H1 (cell line): ENCODE measurements at regions not wholly inside any gene's neighbourhood (a gene's known extent, or its start where the extent isn't known, plus 50 kb on each side); places are given as distances from the start of the nearest gene placed in this dataset.

Experiments
- EP300 ChIP-seq, 2 experiments: IDR thresholded peaks; 1 replicate in 1 of 2; 2 replicates in 1 of 2; pipeline ENCODE4 v1.6.1; 2011 to 2012; ENCODE audit warnings: low read depth in 2 of 2, low read length in 2 of 2, mild to moderate bottlenecking in 2 of 2, borderline replicate concordance in 1 of 2, inconsistent platforms in 1 of 2, moderate library complexity in 1 of 2
- SIX5 ChIP-seq: IDR thresholded peaks from 2 replicates; pipeline ENCODE4 v1.6.1; 2011; ENCODE audit warnings: mild to moderate bottlenecking, low read depth, low read length
- SRF ChIP-seq: IDR thresholded peaks from 2 replicates; pipeline ENCODE4 v1.6.1; 2011; ENCODE audit warnings: mild to moderate bottlenecking, low read depth, low read length, moderate library complexity
- TF ChIP-seq, protein P1 (sequence below): IDR thresholded peaks from 2 replicates; pipeline ENCODE4 v1.6.1; 2012; ENCODE audit warnings: inconsistent platforms
- TF ChIP-seq, protein P2 (sequence below): fragments of 300-600 bp; sonication (generic); IDR thresholded peaks from 2 replicates; pipeline ENCODE4 v1.7.1; 2012; ENCODE audit warnings: low read length, moderate library complexity, mild to moderate bottlenecking, inconsistent platforms; ENCODE audit not compliant: insufficient replicate concordance

DNA sequence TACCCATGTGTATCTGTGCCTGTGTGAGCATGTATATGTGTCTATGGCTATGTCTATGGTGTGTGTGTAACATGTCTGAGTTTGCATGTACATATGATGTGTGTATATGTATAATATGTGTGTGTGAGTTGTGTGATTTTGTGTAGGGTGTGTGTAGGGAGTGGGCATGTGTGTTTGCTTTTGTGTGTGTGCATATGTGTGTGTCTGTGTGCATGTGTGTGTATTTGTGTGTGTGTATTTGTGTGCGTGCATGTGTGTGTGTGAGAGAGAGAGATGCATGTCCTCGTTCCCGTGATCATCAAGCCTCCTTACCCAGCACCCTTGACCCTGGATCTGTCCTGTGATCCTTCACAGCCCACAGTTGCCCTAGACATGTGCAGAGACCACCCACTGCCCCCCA lies 79.5 kb downstream of the LINGO1 start (continued):
- TF ChIP-seq EP300 (IDR thresholded peaks at IDR 0.05; ENCODE audit: borderline replicate concordance in 1 of 2, low read depth in 2 of 2, low read length in 2 of 2) (no peak), SIX5 (no peak), SRF (no peak)
- TF ChIP-seq, protein P1, sequence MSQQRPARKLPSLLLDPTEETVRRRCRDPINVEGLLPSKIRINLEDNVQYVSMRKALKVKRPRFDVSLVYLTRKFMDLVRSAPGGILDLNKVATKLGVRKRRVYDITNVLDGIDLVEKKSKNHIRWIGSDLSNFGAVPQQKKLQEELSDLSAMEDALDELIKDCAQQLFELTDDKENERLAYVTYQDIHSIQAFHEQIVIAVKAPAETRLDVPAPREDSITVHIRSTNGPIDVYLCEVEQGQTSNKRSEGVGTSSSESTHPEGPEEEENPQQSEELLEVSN, result no peak
- TF ChIP-seq, protein P2, sequence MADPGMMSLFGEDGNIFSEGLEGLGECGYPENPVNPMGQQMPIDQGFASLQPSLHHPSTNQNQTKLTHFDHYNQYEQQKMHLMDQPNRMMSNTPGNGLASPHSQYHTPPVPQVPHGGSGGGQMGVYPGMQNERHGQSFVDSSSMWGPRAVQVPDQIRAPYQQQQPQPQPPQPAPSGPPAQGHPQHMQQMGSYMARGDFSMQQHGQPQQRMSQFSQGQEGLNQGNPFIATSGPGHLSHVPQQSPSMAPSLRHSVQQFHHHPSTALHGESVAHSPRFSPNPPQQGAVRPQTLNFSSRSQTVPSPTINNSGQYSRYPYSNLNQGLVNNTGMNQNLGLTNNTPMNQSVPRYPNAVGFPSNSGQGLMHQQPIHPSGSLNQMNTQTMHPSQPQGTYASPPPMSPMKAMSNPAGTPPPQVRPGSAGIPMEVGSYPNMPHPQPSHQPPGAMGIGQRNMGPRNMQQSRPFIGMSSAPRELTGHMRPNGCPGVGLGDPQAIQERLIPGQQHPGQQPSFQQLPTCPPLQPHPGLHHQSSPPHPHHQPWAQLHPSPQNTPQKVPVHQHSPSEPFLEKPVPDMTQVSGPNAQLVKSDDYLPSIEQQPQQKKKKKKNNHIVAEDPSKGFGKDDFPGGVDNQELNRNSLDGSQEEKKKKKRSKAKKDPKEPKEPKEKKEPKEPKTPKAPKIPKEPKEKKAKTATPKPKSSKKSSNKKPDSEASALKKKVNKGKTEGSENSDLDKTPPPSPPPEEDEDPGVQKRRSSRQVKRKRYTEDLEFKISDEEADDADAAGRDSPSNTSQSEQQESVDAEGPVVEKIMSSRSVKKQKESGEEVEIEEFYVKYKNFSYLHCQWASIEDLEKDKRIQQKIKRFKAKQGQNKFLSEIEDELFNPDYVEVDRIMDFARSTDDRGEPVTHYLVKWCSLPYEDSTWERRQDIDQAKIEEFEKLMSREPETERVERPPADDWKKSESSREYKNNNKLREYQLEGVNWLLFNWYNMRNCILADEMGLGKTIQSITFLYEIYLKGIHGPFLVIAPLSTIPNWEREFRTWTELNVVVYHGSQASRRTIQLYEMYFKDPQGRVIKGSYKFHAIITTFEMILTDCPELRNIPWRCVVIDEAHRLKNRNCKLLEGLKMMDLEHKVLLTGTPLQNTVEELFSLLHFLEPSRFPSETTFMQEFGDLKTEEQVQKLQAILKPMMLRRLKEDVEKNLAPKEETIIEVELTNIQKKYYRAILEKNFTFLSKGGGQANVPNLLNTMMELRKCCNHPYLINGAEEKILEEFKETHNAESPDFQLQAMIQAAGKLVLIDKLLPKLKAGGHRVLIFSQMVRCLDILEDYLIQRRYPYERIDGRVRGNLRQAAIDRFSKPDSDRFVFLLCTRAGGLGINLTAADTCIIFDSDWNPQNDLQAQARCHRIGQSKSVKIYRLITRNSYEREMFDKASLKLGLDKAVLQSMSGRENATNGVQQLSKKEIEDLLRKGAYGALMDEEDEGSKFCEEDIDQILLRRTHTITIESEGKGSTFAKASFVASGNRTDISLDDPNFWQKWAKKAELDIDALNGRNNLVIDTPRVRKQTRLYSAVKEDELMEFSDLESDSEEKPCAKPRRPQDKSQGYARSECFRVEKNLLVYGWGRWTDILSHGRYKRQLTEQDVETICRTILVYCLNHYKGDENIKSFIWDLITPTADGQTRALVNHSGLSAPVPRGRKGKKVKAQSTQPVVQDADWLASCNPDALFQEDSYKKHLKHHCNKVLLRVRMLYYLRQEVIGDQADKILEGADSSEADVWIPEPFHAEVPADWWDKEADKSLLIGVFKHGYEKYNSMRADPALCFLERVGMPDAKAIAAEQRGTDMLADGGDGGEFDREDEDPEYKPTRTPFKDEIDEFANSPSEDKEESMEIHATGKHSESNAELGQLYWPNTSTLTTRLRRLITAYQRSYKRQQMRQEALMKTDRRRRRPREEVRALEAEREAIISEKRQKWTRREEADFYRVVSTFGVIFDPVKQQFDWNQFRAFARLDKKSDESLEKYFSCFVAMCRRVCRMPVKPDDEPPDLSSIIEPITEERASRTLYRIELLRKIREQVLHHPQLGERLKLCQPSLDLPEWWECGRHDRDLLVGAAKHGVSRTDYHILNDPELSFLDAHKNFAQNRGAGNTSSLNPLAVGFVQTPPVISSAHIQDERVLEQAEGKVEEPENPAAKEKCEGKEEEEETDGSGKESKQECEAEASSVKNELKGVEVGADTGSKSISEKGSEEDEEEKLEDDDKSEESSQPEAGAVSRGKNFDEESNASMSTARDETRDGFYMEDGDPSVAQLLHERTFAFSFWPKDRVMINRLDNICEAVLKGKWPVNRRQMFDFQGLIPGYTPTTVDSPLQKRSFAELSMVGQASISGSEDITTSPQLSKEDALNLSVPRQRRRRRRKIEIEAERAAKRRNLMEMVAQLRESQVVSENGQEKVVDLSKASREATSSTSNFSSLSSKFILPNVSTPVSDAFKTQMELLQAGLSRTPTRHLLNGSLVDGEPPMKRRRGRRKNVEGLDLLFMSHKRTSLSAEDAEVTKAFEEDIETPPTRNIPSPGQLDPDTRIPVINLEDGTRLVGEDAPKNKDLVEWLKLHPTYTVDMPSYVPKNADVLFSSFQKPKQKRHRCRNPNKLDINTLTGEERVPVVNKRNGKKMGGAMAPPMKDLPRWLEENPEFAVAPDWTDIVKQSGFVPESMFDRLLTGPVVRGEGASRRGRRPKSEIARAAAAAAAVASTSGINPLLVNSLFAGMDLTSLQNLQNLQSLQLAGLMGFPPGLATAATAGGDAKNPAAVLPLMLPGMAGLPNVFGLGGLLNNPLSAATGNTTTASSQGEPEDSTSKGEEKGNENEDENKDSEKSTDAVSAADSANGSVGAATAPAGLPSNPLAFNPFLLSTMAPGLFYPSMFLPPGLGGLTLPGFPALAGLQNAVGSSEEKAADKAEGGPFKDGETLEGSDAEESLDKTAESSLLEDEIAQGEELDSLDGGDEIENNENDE, result no peak
